SU-DHL-6 (cell line): ENCODE measurements at regions not wholly inside any gene's neighbourhood (a gene's known extent, or its start where the extent isn't known, plus 50 kb on each side); places are given as distances from the start of the nearest gene placed in this dataset.

Source experiments
- H2AFZ ChIP-seq: fragments of 200-600 bp; sonication (generic); 2 replicates; pipeline ENCODE4 v1.6.1; 2014; ENCODE audit warnings: low read depth, mild to moderate bottlenecking, moderate library complexity, mixed read lengths, antibody characterized with exemption, low read length; ENCODE audit not compliant: severe bottlenecking
- H3F3A ChIP-seq: fragments of 200-600 bp; shearing (Covaris generic); 2 replicates; pipeline ENCODE4 v1.6.0; 2016; ENCODE audit warnings: antibody characterized with exemption, mild to moderate bottlenecking; ENCODE audit not compliant: insufficient read depth
- H3K27ac ChIP-seq: fragments of 200-600 bp; sonication (generic); 2 replicates; pipeline ENCODE4 v1.5.1; 2016; ENCODE audit warnings: low read depth, mild to moderate bottlenecking, low read length, moderate library complexity, mixed read lengths
- H3K27me3 ChIP-seq: fragments of 200-600 bp; sonication (generic), shearing (Covaris generic); 2 replicates; pipeline ENCODE4 v1.6.0; 2014; ENCODE audit warnings: mild to moderate bottlenecking, low read length
- H3K36me3 ChIP-seq: fragments of 200-600 bp; sonication (generic); 2 replicates; pipeline ENCODE4 v1.6.1; 2014; ENCODE audit warnings: mild to moderate bottlenecking, low read length, mixed read lengths
- H3K4me2 ChIP-seq: fragments of 300-600, 200-600 bp; shearing (Covaris generic), sonication (generic); 2 replicates; pipeline ENCODE4 v1.6.0; 2014; ENCODE audit warnings: low read length, low read depth, mild to moderate bottlenecking; ENCODE audit not compliant: poor library complexity, severe bottlenecking
- H3K4me3 ChIP-seq: fragments of 200-600 bp; sonication (generic); 2 replicates; pipeline ENCODE4 v1.5.1; 2014; ENCODE audit warnings: antibody characterized with exemption, low read length, mild to moderate bottlenecking, mixed read lengths; ENCODE audit not compliant: insufficient read depth, poor library complexity, severe bottlenecking
- H3K79me2 ChIP-seq: fragments of 200-600 bp; sonication (generic); 2 replicates; pipeline ENCODE4 v1.6.1; 2014; ENCODE audit warnings: mild to moderate bottlenecking, low read length, moderate library complexity; ENCODE audit not compliant: insufficient read depth
- H3K9ac ChIP-seq: fragments of 200-600 bp; sonication (generic); 2 replicates; pipeline ENCODE4 v1.7.0; 2014; ENCODE audit warnings: mild to moderate bottlenecking, low read length
- H3K9me2 ChIP-seq: fragments of 200-600 bp; sonication (generic); replicated peaks from 2 replicates; pipeline ENCODE4 v1.6.1; 2014; ENCODE audit warnings: low read length; ENCODE audit not compliant: insufficient read depth
- H3K9me3 ChIP-seq: fragments of 200-600 bp; sonication (generic); 2 replicates; pipeline ENCODE4 v1.6.1; 2014; ENCODE audit warnings: low read length, mixed read lengths; ENCODE audit not compliant: insufficient read depth
- H4K20me1 ChIP-seq: fragments of 200-600 bp; sonication (generic); 2 replicates; pipeline ENCODE4 v1.6.1; 2014; ENCODE audit warnings: low read depth, mild to moderate bottlenecking, antibody characterized with exemption, low read length, moderate library complexity, mixed read lengths
- CTCF ChIP-seq: fragments of 200-600 bp; sonication (generic); IDR thresholded peaks from one replicate; pipeline ENCODE4 v1.5.1; 2017; ENCODE audit warnings: antibody characterized with exemption, mild to moderate bottlenecking, low read length, moderate library complexity; ENCODE audit not compliant: insufficient read depth, poor library complexity, severe bottlenecking
- EZH2phosphoT487 ChIP-seq: fragments of 200-600 bp; sonication (generic), shearing (Covaris generic); conservative IDR thresholded peaks from 2 replicates; pipeline ENCODE4 v1.6.1; 2018; ENCODE audit warnings: mild to moderate bottlenecking, antibody characterized with exemption, low read length, moderate library complexity, mixed read lengths

GRCh38 chr13:105466376-105466775, 1069.1 kb downstream of the EFNB2 start:
- TF ChIP-seq CTCF: no peak
- no peak for TF ChIP-seq EZH2phosphoT487
- Histone ChIP-seq H3K9me2 (no peaks in the 10 kb centered on the region), H3K27me3 (no peaks in the 10 kb centered on the region), H3K4me2 (no peak overlapping the region), H3K79me2 (no peaks in the 10 kb centered on the region), H3K4me3 (no peak overlapping the region), H3K9me3 (no peaks in the 10 kb centered on the region), H3K36me3 (no peaks in the 10 kb centered on the region), H4K20me1 (no peaks in the 10 kb centered on the region), H3F3A (no peaks in the 10 kb centered on the region), H2AFZ (no peak overlapping the region), H3K27ac (no peak overlapping the region), H3K9ac (no peak overlapping the region)

- H3K4me3 ChIP-seq: no peak within 1 kb of the TSS
- no peaks in the 10 kb centered on the region for H3F3A ChIP-seq
- H4K20me1 ChIP-seq: no peaks in the 10 kb centered on the region
- H3K9me3 ChIP-seq: no peaks in the 10 kb centered on the region
- H2AFZ ChIP-seq: no peak within 1 kb of the TSS
- H3K36me3 ChIP-seq: no peaks in the 10 kb centered on the region
- no peaks in the 10 kb centered on the region for H3K79me2 ChIP-seq
- H3K27me3 ChIP-seq: no peaks in the 10 kb centered on the region
- no peak within 1 kb of the TSS for H3K27ac ChIP-seq
- H3K9ac ChIP-seq: no peak within 1 kb of the TSS
- H3K4me2 ChIP-seq: no peak within 1 kb of the TSS
- TF ChIP-seq CTCF: no peak
- no peak for TF ChIP-seq EZH2phosphoT487
- no peaks in the 10 kb centered on the region for H3K9me2 ChIP-seq
These were observed 1069.7 kb downstream of the EFNB2 start, which contains the start of gene DAOA for GRCh38 chr13:105465745-105466144. Gene DAOA (plus strand): TSS chr13:105466045.

- no peak overlapping the region for H3K27ac ChIP-seq
- no peak for TF ChIP-seq EZH2phosphoT487
- TF ChIP-seq CTCF: no peak
- no peaks in the 10 kb centered on the region for H3K27me3 ChIP-seq
- no peak overlapping the region for H2AFZ ChIP-seq
- no peak overlapping the region for H3K4me2 ChIP-seq
- no peaks in the 10 kb centered on the region for H3F3A ChIP-seq
- no peak overlapping the region for H3K9ac ChIP-seq
- no peaks in the 10 kb centered on the region for H3K9me2 ChIP-seq
- H4K20me1 ChIP-seq: no peaks in the 10 kb centered on the region
- no peaks in the 10 kb centered on the region for H3K79me2 ChIP-seq
- H3K36me3 ChIP-seq: no peaks in the 10 kb centered on the region
- no peak overlapping the region for H3K4me3 ChIP-seq
- no peaks in the 10 kb centered on the region for H3K9me3 ChIP-seq
These were observed 1070.2 kb downstream of the EFNB2 start for GRCh38 chr13:105465251-105465650.

GRCh38 chr13:105464249-105464648, 1071.2 kb downstream of the EFNB2 start:
- no peaks in the 10 kb centered on the region for H4K20me1 ChIP-seq
- H3K79me2 ChIP-seq: no peaks in the 10 kb centered on the region
- TF ChIP-seq EZH2phosphoT487 (no peak), CTCF (no peak)
- H2AFZ ChIP-seq: no peak overlapping the region
- H3K27ac ChIP-seq: no peak overlapping the region
- H3K9me2 ChIP-seq: no peaks in the 10 kb centered on the region
- H3K4me3 ChIP-seq: no peak overlapping the region
- no peak overlapping the region for H3K9ac ChIP-seq
- H3K36me3 ChIP-seq: no peaks in the 10 kb centered on the region
- H3K9me3 ChIP-seq: no peaks in the 10 kb centered on the region
- no peaks in the 10 kb centered on the region for H3F3A ChIP-seq
- H3K4me2 ChIP-seq: no peak overlapping the region
- H3K27me3 ChIP-seq: no peaks in the 10 kb centered on the region
